Liver (tissue), 3 donors: ENCODE measurements at regions not wholly inside any gene's neighbourhood (a gene's known extent, or its start where the extent isn't known, plus 50 kb on each side); places are given as distances from the start of the nearest gene placed in this dataset.

Experiments
- ATF3 ChIP-seq: IDR thresholded peaks from 2 replicates; pipeline ENCODE4 v1.6.1; 2016; ENCODE audit warnings: antibody characterized with exemption
- CTCF ChIP-seq: fragments of 150-350 bp; IDR thresholded peaks from 2 replicates; pipeline ENCODE4 v1.5.1; 2017; ENCODE audit warnings: improper control_type of control experiment, low read depth, low read length; ENCODE audit not compliant: missing input control
- EGR1 ChIP-seq, 2 donors: IDR thresholded peaks; 2 replicates each; pipeline ENCODE4 v1.6.1; 2016 to 2018; ENCODE audit warnings: antibody characterized with exemption in 2 of 2, low read depth in 2 of 2
- GABPA ChIP-seq, 2 donors: IDR thresholded peaks in 1 of 2; conservative IDR thresholded peaks in 1 of 2; 2 replicates each; pipeline ENCODE4 v1.6.1; 2016; ENCODE audit warnings: antibody characterized with exemption in 2 of 2, mild to moderate bottlenecking in 1 of 2, moderate library complexity in 1 of 2
- HNF4G ChIP-seq: IDR thresholded peaks from 2 replicates; pipeline ENCODE4 v1.6.1; 2016; ENCODE audit warnings: antibody characterized with exemption
- JUND ChIP-seq, 2 donors: IDR thresholded peaks; 2 replicates each; pipeline ENCODE4 v1.6.1; 2016; ENCODE audit warnings: antibody characterized with exemption in 2 of 2
- MAX ChIP-seq: IDR thresholded peaks from 2 replicates; pipeline ENCODE4 v1.6.1; 2016; ENCODE audit warnings: antibody characterized with exemption
- NR2F2 ChIP-seq: IDR thresholded peaks from 2 replicates; pipeline ENCODE4 v1.6.1; 2016; ENCODE audit warnings: antibody characterized with exemption
- RAD21 ChIP-seq, 2 donors: IDR thresholded peaks; 2 replicates each; pipeline ENCODE4 v1.6.1; 2016; ENCODE audit warnings: antibody characterized with exemption in 2 of 2, mild to moderate bottlenecking in 2 of 2
- REST ChIP-seq: IDR thresholded peaks from 2 replicates; pipeline ENCODE4 v1.6.1; 2016; ENCODE audit warnings: antibody characterized with exemption, mild to moderate bottlenecking
- SP1 ChIP-seq: IDR thresholded peaks from 2 replicates; pipeline ENCODE4 v1.6.1; 2018; ENCODE audit warnings: antibody characterized with exemption, mild to moderate bottlenecking
- TAF1 ChIP-seq: conservative IDR thresholded peaks from 2 replicates; pipeline ENCODE4 v1.6.1; 2016; ENCODE audit warnings: antibody characterized with exemption, mild to moderate bottlenecking
- YY1 ChIP-seq: IDR thresholded peaks from 2 replicates; pipeline ENCODE4 v1.6.1; 2016; ENCODE audit warnings: antibody characterized with exemption, mild to moderate bottlenecking
- ZBTB33 ChIP-seq: IDR thresholded peaks from 2 replicates; pipeline ENCODE4 v1.6.1; 2016; ENCODE audit warnings: antibody characterized with exemption
- donor health status: healthy.
- donor health status: healthy.

GRCh38 chr17:83186751-83187421 is 107.5 kb downstream of the METRNL start:
- TF ChIP-seq MAX (no peak), REST (no peak), CTCF (no peak), ATF3 (no peak), RAD21 (IDR thresholded peaks at IDR 0.05) (no peak), YY1 (no peak), SP1 (no peak), GABPA (IDR thresholded peaks at IDR 0.05 in 1 of 2, conservative IDR thresholded peaks at IDR 0.05 in 1 of 2) (no peak), TAF1 (no peak), JUND (IDR thresholded peaks at IDR 0.05) (no peak), EGR1 (IDR thresholded peaks at IDR 0.05; ENCODE audit: low read depth in 2 of 2) (no peak), ZBTB33 (no peak), HNF4G (no peak), NR2F2 (no peak)
